GM19043 (cell line): ENCODE measurements at regions not wholly inside any gene's neighbourhood (a gene's known extent, or its start where the extent isn't known, plus 50 kb on each side); places are given as distances from the start of the nearest gene placed in this dataset.
"Not testable (repeated sequence)": the region's sequence is repeated elsewhere in the genome, so short reads cannot be mapped to it uniquely, and the experiment has no call there.

Experiments
- ATAC-seq: cut with Tn5 transposase; IDR thresholded peaks from one replicate; pipeline ENCODE4 v1.9.1; 2021; ENCODE audit warnings: low read depth; ENCODE audit not compliant: unreplicated experiment

DNA sequence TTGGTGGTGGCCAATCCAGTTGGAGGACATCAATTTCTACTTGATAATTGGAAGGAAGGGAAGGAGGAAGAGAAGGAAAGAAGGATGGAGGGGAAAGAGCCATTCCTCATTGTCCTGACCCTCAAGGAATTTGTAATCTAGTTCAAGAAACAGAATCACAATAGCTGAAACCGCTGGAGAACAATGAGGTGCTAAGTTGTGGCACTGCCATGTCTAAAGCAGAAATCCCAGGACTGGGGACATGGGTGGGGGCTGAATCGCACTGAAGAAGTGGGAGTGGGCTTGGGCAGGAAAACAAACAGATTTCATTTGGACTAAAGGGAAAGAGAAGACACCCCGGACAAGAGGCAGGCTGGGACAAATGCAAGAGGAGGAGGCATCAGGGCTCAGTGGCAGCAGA, 183.6 kb downstream of the UACA start:
- no peak for ATAC-seq

DNA sequence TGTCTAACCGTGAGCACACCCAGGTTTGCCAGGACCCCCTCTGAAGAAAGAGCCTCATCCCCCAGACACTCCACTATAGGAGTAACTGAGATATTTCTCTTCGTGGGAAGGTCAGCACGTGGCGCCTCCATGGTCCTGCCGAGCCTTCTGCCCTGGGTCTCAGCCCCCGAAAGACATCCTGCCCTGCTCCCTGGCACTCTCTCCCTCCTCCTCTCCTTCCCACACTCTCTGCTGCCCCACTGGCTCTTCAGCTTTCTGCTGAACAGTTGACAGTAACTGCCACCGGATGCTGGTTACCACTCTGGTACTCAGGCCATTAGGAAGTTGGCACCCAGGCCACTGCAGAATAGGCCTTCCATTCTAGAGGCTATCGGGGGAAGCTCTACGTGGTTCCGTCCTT, 185.2 kb downstream of the UACA start:
- ATAC-seq, result no peak

DNA sequence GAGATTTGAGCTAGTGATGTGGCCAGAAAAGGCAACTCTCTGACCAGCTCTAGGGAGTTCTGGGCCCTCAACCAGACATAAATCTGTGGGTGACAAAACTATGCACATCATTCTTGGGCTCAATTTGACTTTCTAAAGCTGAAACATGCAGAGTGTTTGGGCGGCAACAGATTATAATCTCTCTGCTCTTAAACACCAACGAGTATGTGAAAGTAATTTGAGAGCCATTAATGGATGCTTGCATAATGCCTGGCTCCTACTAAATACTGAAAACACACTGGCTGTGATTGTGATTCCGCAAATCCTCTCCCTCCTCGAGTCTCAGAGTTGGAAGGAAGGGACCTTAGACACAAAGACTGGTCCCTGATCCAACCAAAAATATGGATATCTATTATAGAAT, 186.7 kb downstream of the UACA start:
- ATAC-seq, result no peak

DNA sequence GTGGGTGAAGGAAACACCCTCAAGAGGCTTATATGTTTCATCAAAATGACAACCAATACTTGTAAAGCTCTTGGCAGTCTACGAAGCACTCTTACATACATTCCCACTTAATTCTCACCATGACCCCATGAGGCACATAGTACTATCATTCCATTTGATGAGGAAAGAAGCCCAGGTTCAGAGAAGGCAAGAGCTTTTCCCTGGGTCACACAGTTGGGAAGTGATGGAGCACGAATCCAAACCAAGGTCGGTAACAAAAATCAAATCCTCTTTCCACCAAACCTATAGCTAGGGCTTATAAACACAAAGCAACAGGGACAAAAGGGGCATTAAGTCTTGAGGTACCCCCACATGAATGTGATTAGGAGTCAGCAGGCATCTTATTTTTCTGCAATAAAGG, 187.1 kb downstream of the UACA start:
- no peak for ATAC-seq

DNA sequence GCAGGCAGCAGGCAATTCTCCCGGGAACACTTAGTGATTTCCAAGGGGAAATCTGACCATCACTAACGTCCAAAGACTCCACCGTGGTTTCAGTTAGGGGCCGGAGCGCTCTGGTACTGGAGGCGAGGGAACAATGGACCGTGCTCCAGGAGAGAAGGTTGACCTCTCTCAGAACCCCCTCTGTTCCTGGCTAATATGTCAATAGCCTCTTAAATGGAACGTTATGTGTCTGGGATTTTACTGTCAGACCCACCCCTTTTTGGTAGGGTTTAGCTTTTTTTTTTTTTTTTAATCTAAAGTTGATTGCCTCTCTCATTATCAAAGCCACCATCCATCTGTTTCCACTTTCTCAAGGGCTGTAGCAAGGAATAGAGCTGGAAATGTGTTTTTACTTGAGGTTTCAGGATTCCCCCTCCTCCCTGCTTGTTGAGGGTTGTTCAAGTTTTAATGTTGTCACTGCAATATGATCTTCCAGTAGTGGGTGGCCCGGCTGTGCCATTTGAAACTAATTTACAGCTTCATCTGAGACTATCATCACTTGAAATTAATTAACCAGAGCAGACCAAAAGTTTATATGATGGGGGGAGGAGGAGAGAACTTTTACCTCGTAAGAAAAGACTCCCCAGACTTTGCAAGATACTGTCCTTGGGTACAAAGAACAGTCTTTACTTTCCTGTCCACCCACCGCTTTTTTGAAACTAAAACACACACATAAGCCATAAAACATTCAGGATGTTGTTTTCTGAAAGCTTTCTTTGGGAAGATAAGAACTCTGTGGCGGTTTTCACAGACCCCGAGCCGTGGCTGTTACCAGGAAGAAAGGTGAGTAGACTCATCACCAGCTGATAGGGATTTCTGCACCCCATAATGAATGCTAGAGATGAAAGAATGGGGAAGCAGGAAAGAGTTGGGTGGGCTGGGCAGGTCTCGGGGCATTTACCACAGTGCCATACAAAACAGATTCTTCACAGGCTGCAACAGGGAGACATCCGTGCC, 187.8 kb downstream of the UACA start:
- no peak for ATAC-seq

DNA sequence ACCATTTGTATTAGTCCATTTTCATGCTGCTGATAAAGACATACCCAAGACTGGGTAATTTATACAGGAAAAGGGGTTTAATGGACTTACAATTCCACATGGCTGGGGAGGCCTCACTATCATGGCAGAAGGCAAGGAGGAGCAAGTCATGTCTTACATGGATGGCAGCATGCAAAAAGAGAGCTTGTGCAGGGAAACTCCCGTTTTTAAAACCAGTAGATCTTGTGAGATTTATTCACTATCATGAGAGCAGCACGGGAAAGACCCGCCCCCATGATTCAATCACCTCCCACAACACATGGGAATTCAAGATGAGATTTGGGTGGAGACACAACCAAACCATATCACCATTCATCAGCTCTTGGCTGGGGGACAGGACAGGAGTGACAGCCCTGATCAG, 189.0 kb downstream of the UACA start:
- not testable (repeated sequence) for ATAC-seq

DNA sequence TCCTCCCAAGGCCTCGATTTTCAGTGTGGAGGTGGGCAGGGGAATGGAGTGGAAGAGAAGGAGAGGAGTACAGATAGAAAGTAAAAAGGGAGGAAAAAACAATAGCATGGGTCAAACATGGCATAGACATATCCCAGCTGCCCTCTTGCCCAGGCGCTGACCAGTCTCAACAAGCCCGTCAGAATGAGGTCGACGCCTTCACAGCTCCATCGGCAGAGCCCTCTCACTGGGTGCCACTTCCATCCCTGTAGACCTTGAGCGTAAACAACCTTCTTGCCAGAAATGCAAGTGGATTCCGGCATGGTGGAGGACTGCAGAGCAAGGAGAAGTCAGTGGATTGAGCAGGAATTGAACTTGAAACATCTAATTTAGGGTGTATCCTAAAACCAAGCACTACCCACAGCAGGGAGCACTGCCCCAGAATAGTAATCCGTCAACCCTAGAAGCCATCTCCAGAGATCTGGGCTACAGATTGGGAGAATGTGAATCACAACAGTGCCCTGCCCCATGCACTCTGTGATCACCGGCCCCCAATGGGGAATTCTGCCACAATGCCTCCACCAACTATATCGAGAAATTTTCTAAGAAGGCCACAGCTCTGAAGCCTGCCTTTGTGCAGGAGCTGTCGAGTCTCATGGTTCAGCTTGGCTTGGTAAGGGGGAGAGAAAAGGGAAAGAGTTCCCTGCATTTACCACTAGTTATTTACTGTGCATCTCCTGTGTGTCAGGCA, 190.1 kb downstream of the UACA start:
- ATAC-seq, result no peak

DNA sequence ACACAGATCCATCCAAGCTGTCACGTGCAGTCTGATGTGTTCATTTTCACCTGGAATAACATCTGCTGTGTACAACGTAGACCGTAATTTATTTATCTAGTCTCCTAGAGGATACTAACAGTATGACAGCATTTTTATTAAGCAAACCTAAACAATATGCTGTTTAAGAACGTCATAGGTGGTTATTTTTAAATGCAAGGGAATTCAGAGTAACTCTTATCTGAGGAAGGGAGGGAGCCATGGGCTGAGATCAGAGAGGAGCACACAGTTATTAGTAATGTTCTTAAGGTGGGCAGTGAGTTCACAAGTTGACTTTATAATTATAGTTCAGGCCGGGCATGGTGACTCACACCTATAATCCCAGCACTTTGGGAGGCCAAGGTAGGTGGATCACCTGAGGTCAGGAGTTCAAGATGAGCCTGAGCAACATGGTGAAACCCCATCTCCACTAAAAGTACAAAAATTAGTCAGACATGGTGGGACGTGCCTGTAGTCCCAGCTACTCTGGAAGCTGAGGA, 193.6 kb downstream of the UACA start:
- no peak for ATAC-seq

DNA sequence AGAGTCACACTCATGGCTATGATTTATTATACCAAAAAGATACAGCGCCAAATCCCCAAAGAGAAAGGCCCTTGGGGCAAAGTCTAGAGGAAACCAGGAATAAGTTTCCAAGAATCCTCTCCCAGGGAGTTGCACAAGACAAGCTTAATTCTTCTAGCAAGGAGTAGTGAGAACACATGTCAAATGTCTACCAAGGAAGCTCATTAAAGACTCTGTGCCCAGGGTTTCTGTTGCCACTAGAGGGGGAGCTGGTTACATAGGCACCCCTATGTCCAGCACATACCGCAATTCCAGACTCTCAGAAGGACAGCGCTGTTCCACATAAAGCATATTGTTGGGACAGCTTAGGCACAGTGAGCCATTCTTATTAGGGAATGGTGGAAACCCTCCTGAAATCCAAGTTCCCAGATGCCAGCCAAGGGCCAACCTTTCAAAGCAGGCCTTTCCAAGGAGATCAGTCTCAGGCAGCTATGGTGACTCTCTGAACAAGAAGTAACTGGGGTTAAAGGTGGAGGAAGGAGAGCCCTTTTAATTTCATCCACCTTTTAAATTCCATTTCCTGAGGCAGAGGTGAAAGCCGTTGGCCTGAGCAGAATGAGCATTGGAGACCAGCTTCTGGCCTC, 194.2 kb downstream of the UACA start:
- ATAC-seq, result no peak

DNA sequence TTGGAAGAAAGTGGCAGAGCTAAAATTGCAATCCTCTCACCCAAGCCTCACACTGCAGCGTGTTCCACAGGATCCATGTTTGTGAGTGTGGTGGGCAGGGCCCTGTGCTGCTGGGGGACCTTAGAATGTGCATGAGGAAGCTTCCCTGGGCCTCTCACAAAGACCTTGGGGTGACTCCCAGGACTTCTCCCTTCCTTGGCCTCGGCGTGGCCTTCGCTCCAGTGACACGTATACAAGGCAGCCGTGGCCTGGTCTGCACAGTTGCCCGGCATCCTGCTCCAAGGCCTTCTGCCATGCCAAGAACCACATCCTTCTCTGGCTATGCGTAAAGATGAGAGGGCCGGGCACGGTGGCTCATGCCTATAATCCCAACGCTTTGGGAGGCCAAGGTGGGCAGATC, 196.4 kb downstream of the UACA start:
- ATAC-seq, result no peak

DNA sequence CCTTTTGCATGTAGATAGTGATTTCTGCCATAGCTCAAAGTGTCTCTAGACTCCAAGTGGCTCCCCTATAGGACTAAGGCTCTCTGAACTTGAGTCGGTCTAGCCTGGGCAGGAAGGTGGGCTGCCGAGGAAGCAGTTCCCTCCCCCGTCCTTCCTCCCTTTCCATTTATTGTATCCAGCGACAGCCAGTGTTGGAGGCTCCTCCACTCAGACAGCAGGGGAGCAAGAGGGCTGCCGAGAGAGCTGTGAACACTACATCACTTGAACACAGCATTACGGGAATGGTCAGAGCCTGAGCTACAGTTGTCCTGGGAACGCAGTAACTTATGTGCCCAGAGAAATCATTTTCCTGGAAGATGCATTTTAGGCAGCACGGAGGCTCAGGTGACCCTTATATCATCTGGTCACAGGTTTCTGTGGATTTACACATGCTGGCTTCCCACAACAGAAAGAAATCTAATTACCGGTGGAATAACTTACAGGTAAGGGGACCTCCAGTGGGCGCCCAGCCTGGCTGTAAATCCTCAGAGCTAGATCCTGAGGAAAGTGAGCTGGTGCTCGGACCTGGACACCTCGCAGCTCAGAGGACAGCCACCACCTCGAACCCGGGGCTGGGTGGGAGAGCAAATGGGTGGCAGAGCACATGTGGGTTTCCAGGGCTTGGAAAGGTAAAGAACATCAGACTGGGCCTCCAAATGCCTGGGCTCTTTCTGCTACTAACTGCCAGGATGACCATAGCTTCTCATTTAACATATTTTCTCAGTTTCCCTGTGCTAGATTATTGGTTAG, 197.1 kb downstream of the UACA start:
- ATAC-seq, result no peak

DNA sequence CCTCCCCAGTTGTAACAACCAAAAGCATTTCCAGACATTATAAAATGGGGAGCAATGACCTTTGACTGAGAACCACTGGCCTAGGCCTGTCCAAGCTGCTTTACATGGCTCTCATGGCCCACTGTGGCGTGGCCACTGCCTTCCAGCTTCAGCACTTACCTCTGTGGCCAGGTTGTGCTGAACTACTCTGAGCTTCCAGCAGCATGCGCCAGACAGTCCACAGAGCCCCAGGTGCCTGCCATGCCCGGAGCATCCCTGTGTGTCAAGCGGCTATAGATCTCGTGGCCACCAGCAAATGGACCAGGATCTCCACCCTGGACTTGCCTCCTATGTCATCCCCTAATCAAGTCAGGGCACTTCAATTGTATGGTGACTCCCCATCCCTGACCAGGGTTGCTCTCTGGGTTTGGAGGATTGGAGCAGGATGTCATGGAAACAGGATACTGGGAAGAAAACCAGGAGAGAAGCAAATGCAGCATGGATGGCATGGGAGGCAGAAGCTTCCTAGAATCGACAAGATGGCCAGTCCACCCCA, 199.7 kb downstream of the UACA start:
- ATAC-seq, result no peak

DNA sequence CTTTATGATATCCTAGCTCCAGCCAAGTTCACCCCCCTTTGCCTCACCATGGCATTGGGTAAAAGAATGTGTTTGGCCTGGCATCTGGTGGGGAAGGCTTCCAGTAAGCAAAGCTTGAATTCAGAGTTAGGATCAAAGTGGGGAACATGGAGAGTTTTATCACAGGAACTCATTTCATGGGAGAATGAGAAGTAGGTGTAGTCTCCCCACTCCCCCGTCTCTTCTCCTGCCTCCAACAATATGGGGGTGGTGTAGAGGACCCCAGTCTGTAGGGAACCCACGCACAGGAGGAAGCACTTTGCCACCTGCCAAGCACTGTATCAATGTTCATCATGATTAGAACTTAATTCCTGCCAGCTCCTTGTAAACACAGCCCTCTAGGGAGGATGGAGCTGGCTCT, 200.5 kb downstream of the UACA start:
- ATAC-seq, result no peak

DNA sequence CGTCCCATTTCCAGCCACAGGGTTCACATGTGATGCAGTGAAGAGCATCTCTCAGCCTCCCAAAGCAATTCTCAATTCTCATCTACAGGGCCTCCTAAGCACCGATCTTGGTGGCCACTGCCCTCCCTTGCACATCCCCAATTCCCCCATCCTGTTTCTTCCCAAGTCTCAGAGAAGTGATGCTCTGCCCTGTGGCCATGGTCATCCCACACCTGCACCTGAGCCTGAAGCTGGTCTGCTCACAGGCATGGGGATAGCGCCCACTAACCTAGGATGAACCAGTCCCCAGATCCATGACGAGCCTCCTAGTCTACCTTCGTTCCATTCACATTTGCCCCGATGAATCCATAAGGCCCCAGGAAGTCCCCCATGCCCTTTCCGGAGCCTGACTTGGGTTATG, 201.5 kb downstream of the UACA start:
- no peak for ATAC-seq

DNA sequence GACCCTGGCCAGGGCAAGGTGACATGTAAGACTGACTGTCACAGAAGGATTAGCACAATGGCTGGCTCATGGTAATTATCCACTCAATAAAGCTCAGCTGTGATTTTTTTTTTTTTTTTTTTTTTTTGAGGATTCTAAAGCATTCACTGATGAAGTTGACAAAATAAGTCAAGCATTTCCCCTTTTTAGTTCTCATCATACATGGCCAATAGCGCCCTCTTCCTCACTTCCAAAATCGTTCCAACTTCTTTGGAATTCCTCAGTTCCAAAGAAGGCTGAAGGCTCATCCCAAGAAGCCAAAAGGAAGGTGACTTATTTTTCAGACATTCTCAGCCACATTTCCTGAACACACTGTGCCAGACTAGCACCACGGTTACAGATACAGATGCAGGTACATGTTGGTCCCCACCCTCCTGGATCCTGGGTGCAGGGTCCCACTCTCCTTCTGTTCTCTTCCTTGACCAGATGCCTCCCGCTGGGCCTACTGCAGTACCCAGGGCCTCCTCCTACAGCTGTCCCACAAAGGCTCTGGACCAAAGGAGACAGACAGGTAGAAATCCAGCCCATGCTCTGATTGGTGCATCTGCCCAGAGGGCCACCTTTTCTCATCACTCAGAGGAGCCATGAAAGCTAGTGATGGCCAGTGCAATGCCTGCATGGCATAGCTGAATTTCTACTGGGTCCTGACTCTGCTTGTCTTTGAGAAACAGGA, 202.6 kb downstream of the UACA start:
- no peak for ATAC-seq

DNA sequence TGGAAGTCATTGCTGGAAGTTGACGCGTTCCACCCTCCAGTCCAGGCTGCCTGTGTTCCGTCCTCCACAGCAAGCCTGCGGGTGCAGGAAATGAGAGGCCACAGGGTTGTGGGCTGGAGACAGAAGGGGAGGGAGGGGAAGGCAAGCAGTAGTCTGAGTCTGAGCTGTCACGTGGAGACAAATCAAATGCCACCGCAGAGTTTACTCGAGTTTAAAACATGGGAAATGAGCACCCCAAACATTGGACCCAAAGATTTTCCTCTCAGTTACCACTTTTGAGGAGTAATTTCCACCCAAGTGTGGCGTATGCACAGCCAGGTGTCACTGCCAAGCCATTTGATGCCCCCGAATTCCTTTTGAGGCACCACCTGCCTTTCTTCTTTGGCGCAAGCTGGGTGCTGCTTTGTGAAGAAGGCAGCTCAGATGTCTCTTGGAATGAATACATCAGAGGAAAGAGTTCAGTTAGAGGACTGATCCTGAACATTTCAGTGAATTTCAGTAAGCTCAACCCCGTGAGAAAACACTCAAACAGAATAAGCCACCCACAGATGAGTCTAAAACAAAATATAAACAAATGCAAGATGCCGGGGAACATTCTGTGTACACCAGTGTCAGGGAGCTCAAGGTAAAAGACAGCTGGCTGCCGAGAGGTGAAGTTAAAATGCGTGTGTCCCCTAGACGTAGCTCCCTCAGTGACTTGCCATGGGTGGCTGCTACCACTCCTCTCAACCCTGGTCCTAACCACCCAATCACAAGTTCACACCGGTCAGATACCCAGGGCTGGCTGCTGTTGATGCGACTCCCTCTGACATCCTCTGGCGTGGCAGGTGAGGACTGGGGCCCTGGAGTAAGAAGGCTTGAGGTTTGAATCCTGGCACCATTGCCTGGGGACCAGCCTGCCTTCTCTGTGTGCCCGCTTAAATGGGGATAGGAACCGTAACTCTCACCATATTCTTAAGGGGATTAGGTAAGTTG, 203.8 kb downstream of the UACA start:
- ATAC-seq, result no peak

DNA sequence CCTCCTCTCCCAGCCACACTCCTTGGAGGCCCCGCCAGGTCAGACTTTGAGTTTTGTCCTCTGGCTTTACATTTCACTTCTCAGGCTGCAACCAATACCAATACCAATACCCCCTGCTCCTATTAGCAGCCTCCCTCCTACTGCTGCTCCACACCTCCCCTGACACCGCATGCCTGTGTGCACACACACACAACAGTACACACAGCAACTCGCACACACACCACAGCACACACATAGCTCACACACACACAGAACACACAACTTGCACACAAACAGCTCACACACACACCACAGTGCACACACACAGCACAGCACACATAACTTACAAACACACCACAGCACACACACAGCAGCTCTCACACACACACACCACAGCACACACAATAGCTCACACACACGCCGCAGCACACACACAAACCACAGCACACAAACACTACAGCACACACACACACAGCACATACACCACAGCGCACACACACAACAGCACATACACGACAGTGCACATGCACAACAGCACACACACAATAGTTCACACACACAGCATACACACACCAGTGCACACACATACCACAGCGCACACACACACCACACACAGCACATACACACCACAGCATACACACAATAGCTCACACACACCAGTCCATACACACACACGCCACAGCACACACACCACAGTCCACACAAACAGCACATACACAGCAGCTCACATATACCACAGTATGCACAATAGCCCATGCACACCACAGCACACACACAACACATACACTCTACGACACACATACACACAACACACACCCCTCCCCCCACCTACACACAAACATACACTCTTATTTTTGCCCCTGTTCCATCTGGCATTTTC, 204.7 kb downstream of the UACA start:
- no peak for ATAC-seq
